ENCODE measurements at regions not wholly inside any gene's neighbourhood (a gene's known extent, or its start where the extent isn't known, plus 50 kb on each side); places are given as distances from the start of the nearest gene placed in this dataset.

DNA sequence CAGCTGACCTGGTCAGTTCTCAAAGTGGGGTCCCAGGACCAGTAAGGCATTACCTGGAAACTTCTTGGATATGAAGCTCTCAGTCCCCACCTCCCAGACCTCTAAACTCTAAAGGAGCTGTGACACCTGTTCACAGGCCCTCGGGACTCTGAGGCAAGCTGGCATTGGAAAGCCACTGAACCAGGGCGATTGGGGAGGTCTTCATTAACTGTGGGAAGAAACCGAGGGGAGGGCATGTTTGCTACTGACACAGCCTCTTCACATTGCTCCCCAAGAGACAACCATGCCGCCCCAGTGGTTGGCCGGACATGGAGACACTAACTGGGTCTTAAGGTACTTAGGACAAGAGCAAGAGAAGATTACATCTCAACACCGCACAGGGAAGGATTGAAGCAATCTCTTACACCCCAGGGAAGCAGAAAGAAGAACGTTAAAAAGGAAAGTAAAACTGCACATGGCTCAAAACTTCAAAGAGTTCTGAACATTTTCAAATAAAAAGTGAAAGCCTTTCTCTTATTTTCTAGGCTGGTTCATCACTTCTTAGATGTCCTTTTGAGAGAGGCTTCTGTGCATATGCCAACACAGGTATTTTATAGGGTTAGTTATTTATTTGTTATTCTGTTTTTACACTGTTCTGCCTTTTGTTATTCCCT lies 210.0 kb upstream of the CST7 start:
- DNase-seq: peak; percentile 2

GRCh38 chr20:24739746-24740145 lies 209.3 kb upstream of the CST7 start:
- no peak for DNase-seq

- no peak for DNase-seq
Measured at GRCh38 chr20:24741493-24742072, 207.5 kb upstream of the CST7 start.

GRCh38 chr20:24742436-24742835 lies 206.6 kb upstream of the CST7 start:
- DNase-seq: no peak

- no peak for DNase-seq
Measured at GRCh38 chr20:24742989-24743388, 206.1 kb upstream of the CST7 start.

GRCh38 chr20:24743641-24744040 lies 205.4 kb upstream of the CST7 start:
- no peak for DNase-seq

GRCh38 chr20:24744747-24745146 lies 204.3 kb upstream of the CST7 start:
- no peak for DNase-seq

DNA sequence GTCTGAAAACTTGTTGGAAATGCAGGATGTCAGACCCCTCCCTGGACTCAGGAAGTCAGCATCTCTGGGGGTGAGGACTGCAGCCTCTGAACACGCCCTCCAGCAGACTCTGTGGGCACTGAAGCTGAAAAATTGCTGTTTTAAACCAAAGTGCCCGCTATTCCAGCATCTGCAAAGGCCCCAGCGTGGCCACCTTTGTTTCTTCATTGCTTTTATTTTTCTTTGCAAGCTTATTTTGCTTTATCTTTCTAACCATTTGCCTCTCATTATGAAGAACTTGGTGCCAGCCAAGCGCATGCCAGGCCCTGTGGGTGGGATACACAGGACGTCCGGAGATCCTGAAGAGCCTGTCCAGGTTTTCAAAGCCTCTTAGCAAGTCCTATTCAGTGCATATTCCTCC lies 203.9 kb upstream of the CST7 start:
- no peak for DNase-seq

DNA sequence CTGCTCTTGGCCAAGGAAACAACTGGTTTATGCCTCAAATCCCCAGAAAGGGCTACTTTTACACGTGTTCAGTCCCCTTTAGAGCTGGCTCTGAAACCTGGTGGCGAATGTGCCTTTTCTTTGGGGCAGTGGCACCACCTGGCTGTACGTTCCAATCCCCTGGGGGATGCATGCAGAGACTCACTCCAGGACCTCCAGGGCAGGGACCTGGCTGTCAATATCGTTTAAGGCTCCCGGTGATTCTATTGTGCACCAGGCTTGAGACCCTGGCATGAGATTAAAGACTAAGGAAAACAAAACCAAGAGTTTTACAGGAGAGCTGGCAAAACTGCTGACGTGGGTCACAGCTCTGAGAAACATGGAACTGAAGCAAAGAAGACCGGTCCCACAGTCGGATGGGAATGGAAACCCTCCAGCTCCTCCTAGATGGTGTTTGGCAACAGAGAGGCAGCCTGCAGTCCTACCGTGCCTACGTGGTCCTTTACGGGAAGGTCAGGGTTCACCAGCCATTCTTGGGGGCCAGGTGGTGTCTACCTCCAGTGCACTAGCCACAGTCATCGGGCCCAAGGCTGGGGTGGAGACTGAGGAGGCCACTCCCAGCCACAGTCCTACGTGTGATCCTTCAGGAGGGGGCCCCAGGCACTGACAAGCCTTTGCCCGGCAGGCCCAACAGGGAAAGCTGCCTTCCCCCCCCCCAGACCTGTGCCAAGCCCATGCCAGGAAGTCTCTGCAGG lies 203.3 kb upstream of the CST7 start:
- DNase-seq: no peak

DNA sequence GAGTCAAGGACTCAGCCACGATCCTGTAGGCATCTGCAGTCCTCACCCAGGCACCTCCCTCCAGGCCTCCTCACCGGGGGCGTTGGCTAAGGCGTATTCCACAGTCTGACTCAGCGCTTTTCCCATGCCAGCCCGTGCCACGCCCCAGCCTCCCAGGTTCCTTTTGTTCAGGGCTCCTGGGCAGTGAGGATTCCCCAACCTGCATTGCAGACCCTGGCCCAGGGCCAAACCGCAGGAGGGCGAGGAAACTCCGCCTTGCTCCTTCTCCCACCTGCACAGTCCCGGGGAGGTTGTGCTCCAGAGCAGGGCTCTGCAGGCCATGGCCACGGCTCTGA lies 202.8 kb upstream of the CST7 start:
- DNase-seq: no peak

DNA sequence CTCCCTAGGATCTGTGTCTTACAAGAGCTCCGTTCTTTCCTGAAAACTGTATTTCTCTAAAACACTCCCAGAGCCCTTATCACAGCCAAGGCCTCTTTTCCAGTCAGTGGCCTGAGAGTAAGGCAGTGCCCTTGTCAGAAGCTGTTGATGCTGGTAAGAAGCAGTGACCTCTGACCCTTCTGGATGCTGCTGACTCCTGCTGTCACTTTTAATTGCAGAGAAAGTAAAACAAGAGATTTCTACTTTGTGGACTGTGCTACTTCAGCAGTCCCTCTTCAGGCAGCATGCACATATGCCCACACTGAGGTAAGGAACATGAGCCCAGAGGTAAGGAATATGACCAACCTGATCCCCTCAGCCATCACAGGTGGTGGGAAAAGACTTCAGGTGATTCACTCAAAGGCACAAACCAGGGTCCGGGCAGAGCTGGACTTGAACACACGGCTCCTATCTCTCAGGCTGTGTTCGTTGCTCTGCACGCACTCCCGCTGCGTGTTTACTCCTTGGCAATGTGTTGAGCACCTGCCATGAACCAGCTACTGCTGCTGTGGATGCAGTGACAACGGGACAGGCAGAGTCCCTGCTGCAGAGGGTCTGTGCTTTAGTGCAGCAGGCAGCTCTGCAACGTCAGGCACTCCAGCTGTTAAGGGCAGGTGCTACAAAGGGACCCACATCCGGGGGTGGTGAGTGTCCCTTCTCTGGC lies 201.9 kb upstream of the CST7 start:
- no peak for DNase-seq

DNA sequence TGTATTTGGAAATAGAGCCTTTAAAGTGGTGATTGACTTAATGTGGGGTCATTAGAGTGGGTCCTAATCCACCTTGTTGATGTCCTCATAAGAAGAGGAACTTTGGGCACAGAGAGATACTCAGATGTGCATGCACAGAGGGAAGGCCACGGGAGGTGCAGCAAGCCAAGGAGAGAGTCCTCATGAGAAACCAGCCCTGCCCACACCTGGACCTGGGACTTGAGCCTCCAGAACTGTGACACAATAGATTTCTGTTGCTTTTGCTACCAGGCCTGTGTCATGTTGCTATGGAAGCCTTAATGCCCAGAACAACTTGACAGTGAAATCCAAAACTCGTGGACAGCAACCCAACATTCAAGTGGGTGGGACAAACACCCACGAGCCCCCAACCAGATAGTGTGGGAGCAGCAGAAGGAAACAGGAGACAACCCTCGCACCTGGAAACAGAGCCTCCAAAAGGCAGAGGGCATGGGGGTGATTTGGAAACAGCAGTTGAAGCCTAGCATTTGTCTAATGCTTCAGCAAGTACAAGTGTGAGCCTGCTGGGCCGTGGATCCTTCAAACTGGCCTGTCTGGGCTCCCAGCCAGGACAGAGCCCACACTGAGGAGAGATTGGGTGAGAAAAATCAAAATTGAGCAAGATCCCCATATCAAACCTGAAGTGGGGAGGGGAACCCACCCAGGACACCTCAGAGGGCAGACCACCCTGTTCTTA lies 201.0 kb upstream of the CST7 start:
- no peak for DNase-seq

DNA sequence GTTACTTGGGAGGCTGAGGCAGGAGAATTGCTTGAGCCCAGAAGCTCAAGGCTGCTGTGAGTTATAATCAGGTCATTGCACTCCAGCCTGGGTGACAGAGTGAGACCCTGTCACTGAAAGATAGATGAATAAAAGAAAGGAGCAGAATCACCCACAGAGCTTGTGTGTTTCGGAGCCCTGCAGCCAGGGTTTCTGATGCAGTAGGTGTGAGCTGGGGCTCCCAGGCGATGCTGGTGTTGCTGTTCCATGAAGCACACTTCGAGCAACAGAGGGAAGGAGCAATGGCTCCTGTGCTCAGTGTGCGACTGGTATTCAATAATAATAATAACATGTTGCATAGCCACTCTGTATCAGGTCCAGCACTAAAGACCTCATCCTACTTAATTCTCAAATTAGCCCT lies 197.5 kb upstream of the CST7 start:
- DNase-seq: no peak

DNA sequence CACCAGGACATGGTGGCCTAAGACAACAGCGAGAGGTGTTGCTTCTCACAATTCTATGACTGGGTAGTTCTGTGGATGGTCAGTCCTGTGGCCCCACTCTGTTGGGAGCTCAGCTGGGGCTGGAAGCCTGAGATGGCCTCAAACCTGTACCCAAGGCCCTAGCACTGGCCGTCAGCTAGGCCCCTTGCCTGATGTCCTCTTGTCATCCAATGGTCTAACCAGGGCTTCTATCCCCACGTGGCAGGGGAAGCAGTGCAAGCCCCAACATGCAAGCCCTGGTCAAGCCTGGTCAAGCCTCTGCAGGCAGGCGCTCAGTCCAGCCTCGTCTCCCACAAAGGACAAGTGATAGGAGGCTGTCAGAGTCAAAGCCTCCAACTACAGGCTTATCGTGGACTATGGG lies 196.5 kb upstream of the CST7 start:
- DNase-seq: no peak

DNA sequence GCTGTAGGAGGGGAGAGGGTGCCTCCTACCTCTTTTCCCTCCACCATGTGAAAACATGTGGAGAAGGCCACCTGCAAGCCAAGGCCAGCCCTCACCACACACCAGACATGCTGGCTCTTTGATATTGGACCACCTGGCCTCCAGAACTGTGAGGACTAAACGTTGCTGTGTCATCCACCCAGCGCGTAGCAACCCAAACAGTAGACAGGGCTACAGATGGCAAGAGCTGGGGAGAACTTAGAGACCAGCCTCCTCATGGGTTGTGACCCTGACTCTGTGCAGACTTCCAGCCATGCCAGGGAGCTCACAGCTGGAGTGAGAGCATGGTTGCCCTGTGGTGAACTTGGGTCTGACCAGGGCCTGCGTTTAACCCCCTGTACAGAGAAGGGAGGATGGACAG lies 195.9 kb upstream of the CST7 start:
- no peak for DNase-seq

DNA sequence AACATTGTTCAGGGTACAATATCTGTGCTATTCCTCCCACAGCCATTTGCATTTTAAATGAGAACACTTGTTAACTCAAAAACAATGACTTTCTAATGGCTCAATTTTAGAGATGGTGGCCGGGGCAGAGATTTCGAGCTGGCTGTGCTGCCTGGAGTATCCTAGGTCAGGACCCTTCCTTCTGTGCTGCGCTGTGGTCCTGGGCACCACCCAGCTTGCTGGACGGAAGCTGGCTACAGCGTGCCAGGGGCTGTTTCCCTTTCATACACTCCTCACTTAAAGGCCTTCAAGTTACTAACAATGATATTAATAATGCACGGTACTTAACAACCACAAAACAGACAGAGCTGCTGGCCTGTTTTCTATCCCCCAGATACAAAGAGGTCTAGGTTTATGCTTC lies 194.4 kb upstream of the CST7 start:
- no peak for DNase-seq

GRCh38 chr20:24755411-24755922 lies 193.6 kb upstream of the CST7 start:
- DNase-seq: no peak

DNA sequence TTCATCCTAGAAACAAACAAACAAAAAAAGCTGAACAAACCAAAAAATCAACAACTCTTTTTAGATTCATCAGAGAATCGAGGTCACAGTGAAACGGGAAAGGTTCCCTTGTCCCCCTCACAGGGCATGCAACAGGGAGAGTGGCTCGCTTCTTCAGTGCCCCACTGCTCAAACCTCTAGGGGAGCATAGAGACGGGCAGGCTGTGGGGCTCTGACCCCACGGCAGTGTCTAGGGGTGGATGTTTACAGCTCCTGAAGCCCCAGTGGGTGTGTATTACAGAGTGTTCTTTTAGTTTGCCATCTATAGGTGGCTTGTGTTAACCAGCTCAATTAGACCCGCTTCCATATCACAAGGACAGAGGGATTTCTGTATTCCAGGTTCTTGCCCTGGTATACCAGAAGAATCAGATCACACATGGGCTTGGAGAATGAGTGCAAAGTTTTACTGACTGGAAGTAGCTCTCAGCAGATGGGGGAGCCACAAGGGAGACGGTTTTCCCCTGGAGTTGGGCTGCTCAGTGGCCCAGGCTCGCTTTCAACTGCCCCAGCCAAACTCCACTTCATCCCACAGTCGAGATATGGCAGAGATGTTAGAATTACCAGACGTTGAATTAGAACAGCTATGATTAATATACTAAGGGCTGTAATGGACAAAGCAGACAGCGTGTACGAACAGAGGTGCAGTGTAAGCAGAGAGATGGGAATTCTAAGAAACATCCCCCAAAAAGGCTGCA lies 192.6 kb upstream of the CST7 start:
- DNase-seq: no peak

GRCh38 chr20:24761220-24762065 lies 187.6 kb upstream of the CST7 start:
- DNase-seq: no peak

- DNase-seq: no peak
Measured at GRCh38 chr20:24762371-24762770, 186.7 kb upstream of the CST7 start.

DNA sequence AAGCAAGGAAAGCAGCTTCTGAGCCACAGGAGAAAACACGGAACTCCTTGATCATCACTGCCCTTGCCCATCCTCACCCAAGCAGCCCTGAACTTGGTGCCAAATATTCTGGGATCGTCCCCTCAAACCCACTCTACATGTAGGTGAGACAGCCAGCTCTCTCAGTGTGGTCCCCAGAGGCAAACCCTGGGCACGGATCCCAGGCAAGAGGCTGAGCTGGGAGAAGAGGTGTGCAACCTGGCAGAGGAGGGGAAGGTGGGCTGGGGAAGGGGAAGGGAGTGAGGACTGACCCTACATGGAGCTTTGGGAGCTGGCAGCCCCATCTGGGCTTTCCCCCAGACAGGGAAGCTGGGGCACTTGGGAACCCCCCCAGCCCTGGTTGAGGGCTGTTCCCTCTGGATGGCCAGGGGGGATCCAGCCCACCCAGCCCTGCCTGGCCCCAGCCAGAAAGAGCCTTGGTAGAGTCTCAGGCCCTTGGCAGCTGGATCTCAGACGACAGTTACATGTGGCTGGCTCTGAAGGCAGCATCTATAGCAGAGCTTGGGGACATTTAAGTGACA lies 186.2 kb upstream of the CST7 start:
- DNase-seq: no peak
